Body of pancreas (tissue), 4 donors: ENCODE measurements at regions not wholly inside any gene's neighbourhood (a gene's known extent, or its start where the extent isn't known, plus 50 kb on each side); places are given as distances from the start of the nearest gene placed in this dataset.
A peak's percentile ranks its signal among the peaks of the same experiment; 100 is the strongest.

Experiments
- ATAC-seq: fragments of 150-250 bp; one replicate; pipeline ENCODE4 v1.9.1; 2016
- DNase-seq, 4 donors: peaks; one replicate each; pipeline ENCODE4 v3.0.0-alpha.2; 2019
- H3K27ac ChIP-seq, 4 donors: fragments of 200-600 bp; sonication (generic); 1 replicate in 3 of 4; 2 replicates in 1 of 4; pipeline versions ENCODE4 v1.5.1 to v1.6.1; 2016 to 2019; ENCODE audit warnings: mild to moderate bottlenecking in 1 of 4, mixed read lengths in 1 of 4, moderate library complexity in 1 of 4
- H3K27me3 ChIP-seq, 2 donors: fragments of 200-600 bp; sonication (generic); one replicate each; pipeline ENCODE4 v1.6.0; 2016; ENCODE audit warnings: mild to moderate bottlenecking in 1 of 2
- H3K36me3 ChIP-seq, 2 donors: fragments of 200-600 bp; sonication (generic); replicated peaks in 1 of 2; 2 replicates each; pipeline ENCODE4 v1.5.1; 2016; ENCODE audit warnings: low read depth in 2 of 2; ENCODE audit not compliant: insufficient read depth in 1 of 2
- H3K4me1 ChIP-seq: fragments of 200-600 bp; sonication (generic); one replicate; pipeline ENCODE4 v1.6.0; 2016
- H3K4me3 ChIP-seq, 2 donors: fragments of 200-600 bp; sonication (generic); 1 replicate in 1 of 2; 2 replicates in 1 of 2; pipeline ENCODE4 v1.5.1; 2016 to 2019
- H3K9me3 ChIP-seq, 3 donors: fragments of 200-600 bp; sonication (generic); 1 replicate in 2 of 3; 2 replicates in 1 of 3; pipeline ENCODE4 v1.5.1; 2016
- CTCF ChIP-seq, 7 experiments: fragments of 450-650 bp in 4 of 7; fragments of 200-600 bp in 3 of 7; sonication (generic) in 3 of 7; IDR thresholded peaks; one replicate each; pipeline ENCODE4 v1.5.1; 2016 to 2019; ENCODE audit warnings: antibody characterized with exemption in 7 of 7
- POLR2A ChIP-seq, 3 donors: fragments of 450-650 bp; IDR thresholded peaks; one replicate each; pipeline ENCODE4 v1.6.1; 2016; ENCODE audit warnings: antibody characterized with exemption in 3 of 3, mild to moderate bottlenecking in 2 of 3
- WGBS, 2 donors: methylation state at CpG; one replicate each; pipeline ENCODE4 v1.1.5; 2017; 5-methylcytosine and 5-hydroxymethylcytosine counted together
- intact Hi-C: fragments of 100-400 bp; cut with DNase I; formaldehyde crosslinking; loops from one replicate; pipeline ENCODE4 v1.15.1; 2023

- TF ChIP-seq CTCF (IDR thresholded peaks at IDR 0.05) (no peak), POLR2A (IDR thresholded peaks at IDR 0.05) (no peak)
- Histone ChIP-seq H3K27ac (no peak overlapping the region), H3K4me1 (no peaks in the 10 kb centered on the region), H3K27me3 (no peaks in the 10 kb centered on the region), H3K4me3 (no peak overlapping the region), H3K9me3 (no peaks in the 10 kb centered on the region), H3K36me3 (no peaks in the 10 kb centered on the region)
- intact Hi-C loops, result no loop called here
- ATAC-seq, result no peak
- peak in 2 of 4 donors; percentile 3 to 17 for DNase-seq
- 75 to 80% methylated on average over 4 to 11 of the region's 11 CpGs for WGBS, 2 donors
Measured at GRCh38 chr4:4919927-4920326, 60.5 kb downstream of the MSX1 start.

GRCh38 chr4:4921077-4921476 lies 61.6 kb downstream of the MSX1 start:
- no peak for TF ChIP-seq POLR2A (IDR thresholded peaks at IDR 0.05)
- DNase-seq (no peak), ATAC-seq (no peak)
- Histone ChIP-seq H3K4me3 (no peak overlapping the region), H3K27ac (no peak overlapping the region), H3K9me3 (no peaks in the 10 kb centered on the region), H3K36me3 (no peaks in the 10 kb centered on the region), H3K4me1 (no peaks in the 10 kb centered on the region), H3K27me3 (no peaks in the 10 kb centered on the region)
- WGBS, 2 donors, result 66 to 70% methylated on average over 2 of the region's 2 CpGs
- intact Hi-C loops, result no loop called here

GRCh38 chr4:4922441-4922840 lies 63.0 kb downstream of the MSX1 start:
- ATAC-seq, result no peak
- H3K27me3 ChIP-seq, result no peaks in the 10 kb centered on the region
- no peak for DNase-seq
- no peak overlapping the region for H3K4me3 ChIP-seq
- H3K4me1 ChIP-seq, result no peaks in the 10 kb centered on the region
- H3K36me3 ChIP-seq, result no peaks in the 10 kb centered on the region
- no peak overlapping the region for H3K27ac ChIP-seq
- TF ChIP-seq CTCF (IDR thresholded peaks at IDR 0.05) (no peak), POLR2A (IDR thresholded peaks at IDR 0.05) (no peak)
- WGBS, 2 donors, result 61 to 65% methylated on average over 2 of the region's 2 CpGs
- no peaks in the 10 kb centered on the region for H3K9me3 ChIP-seq
- intact Hi-C loops, result no loop called here

- H3K4me3 ChIP-seq, result no peak overlapping the region
- WGBS, 2 donors, result 19 to 44% methylated on average over 1 of the region's 1 CpG
- no peaks in the 10 kb centered on the region for H3K4me1 ChIP-seq
- H3K27ac ChIP-seq, result no peak overlapping the region
- no peaks in the 10 kb centered on the region for H3K9me3 ChIP-seq
- ATAC-seq (no peak), DNase-seq (no peak)
- intact Hi-C loops, result no loop called here
- H3K27me3 ChIP-seq, result no peaks in the 10 kb centered on the region
- no peak for TF ChIP-seq CTCF (IDR thresholded peaks at IDR 0.05)
- TF ChIP-seq POLR2A (IDR thresholded peaks at IDR 0.05), result no peak
- H3K36me3 ChIP-seq, result no peaks in the 10 kb centered on the region
Measured at GRCh38 chr4:4923201-4923600, 63.7 kb downstream of the MSX1 start.

GRCh38 chr4:4930677-4931076 lies 71.2 kb downstream of the MSX1 start:
- Histone ChIP-seq H3K36me3 (no peaks in the 10 kb centered on the region), H3K27ac (no peak overlapping the region), H3K9me3 (no peaks in the 10 kb centered on the region), H3K4me1 (no peaks in the 10 kb centered on the region), H3K4me3 (no peak overlapping the region), H3K27me3 (no peaks in the 10 kb centered on the region)
- ATAC-seq (no peak), DNase-seq (no peak)
- no peak for TF ChIP-seq POLR2A (IDR thresholded peaks at IDR 0.05)
- no peak for TF ChIP-seq CTCF (IDR thresholded peaks at IDR 0.05)
- intact Hi-C loops, result no loop called here
- WGBS, 2 donors, result 16 to 31% methylated on average over 3 of the region's 3 CpGs
